ENCODE measurements at regions not wholly inside any gene's neighbourhood (a gene's known extent, or its start where the extent isn't known, plus 50 kb on each side); places are given as distances from the start of the nearest gene placed in this dataset.

GRCh38 chr5:51646482-51646881 lies 263.2 kb downstream of the ISL1 start:
- Mint-ChIP-seq H3K4me1 (ENCODE audit: low read depth) (no peaks in the 10 kb centered on the region), H3K36me3 (ENCODE audit: low read depth) (no peaks in the 10 kb centered on the region), H3K27me3 (ENCODE audit: low read depth) (peaks cover 4% of the 10 kb centered on the region), H3K4me3 (ENCODE audit: unreplicated experiment) (no peak overlapping the region), H3K27ac (ENCODE audit: unreplicated experiment) (no peak overlapping the region), H3K9me3 (ENCODE audit: low read depth) (peaks cover 5% of the 10 kb centered on the region)
- no peak for TF ChIP-seq CTCF (IDR thresholded peaks at IDR 0.05)
- DNase-seq (ENCODE audit: low spot score), result no peak

GRCh38 chr5:51650824-51651223 lies 267.6 kb downstream of the ISL1 start:
- TF ChIP-seq CTCF (IDR thresholded peaks at IDR 0.05), result no peak
- no peak overlapping the region for H3K27ac Mint-ChIP-seq (ENCODE audit: unreplicated experiment)
- no peak for DNase-seq (ENCODE audit: low spot score)
- no peak overlapping the region for H3K4me3 Mint-ChIP-seq (ENCODE audit: unreplicated experiment)
- no peaks in the 10 kb centered on the region for H3K4me1 Mint-ChIP-seq (ENCODE audit: low read depth)
- no peaks in the 10 kb centered on the region for H3K36me3 Mint-ChIP-seq (ENCODE audit: low read depth)
- H3K9me3 Mint-ChIP-seq (ENCODE audit: low read depth), result no peaks in the 10 kb centered on the region
- peaks cover 4% of the 10 kb centered on the region for H3K27me3 Mint-ChIP-seq (ENCODE audit: low read depth)

- Mint-ChIP-seq H3K27me3 (ENCODE audit: low read depth) (peaks cover 4% of the 10 kb centered on the region), H3K4me1 (ENCODE audit: low read depth) (no peaks in the 10 kb centered on the region), H3K9me3 (ENCODE audit: low read depth) (no peaks in the 10 kb centered on the region), H3K36me3 (ENCODE audit: low read depth) (no peaks in the 10 kb centered on the region), H3K27ac (ENCODE audit: unreplicated experiment) (no peak overlapping the region), H3K4me3 (ENCODE audit: unreplicated experiment) (no peak overlapping the region)
- no peak for DNase-seq (ENCODE audit: low spot score)
- no peak for TF ChIP-seq CTCF (IDR thresholded peaks at IDR 0.05)
These were observed 268.2 kb downstream of the ISL1 start for GRCh38 chr5:51651476-51651875.

- no peak overlapping the region for H3K27ac Mint-ChIP-seq (ENCODE audit: unreplicated experiment)
- TF ChIP-seq CTCF (IDR thresholded peaks at IDR 0.05), result no peak
- H3K36me3 Mint-ChIP-seq (ENCODE audit: low read depth), result no peaks in the 10 kb centered on the region
- no peaks in the 10 kb centered on the region for H3K9me3 Mint-ChIP-seq (ENCODE audit: low read depth)
- no peaks in the 10 kb centered on the region for H3K4me1 Mint-ChIP-seq (ENCODE audit: low read depth)
- peaks cover 4% of the 10 kb centered on the region for H3K27me3 Mint-ChIP-seq (ENCODE audit: low read depth)
- no peak overlapping the region for H3K4me3 Mint-ChIP-seq (ENCODE audit: unreplicated experiment)
- no peak for DNase-seq (ENCODE audit: low spot score)
These were observed 268.6 kb downstream of the ISL1 start for GRCh38 chr5:51651889-51652288.

- Mint-ChIP-seq H3K4me3 (ENCODE audit: unreplicated experiment) (no peak overlapping the region), H3K27ac (ENCODE audit: unreplicated experiment) (no peak overlapping the region), H3K4me1 (ENCODE audit: low read depth) (no peaks in the 10 kb centered on the region), H3K36me3 (ENCODE audit: low read depth) (no peaks in the 10 kb centered on the region), H3K27me3 (ENCODE audit: low read depth) (peaks cover 4% of the 10 kb centered on the region), H3K9me3 (ENCODE audit: low read depth) (no peaks in the 10 kb centered on the region)
- no peak for TF ChIP-seq CTCF (IDR thresholded peaks at IDR 0.05)
- DNase-seq (ENCODE audit: low spot score), result no peak
These were observed 269.7 kb downstream of the ISL1 start for GRCh38 chr5:51652980-51653379.

All from chondrocyte (in vitro differentiated cells).